ENCODE measurements at regions not wholly inside any gene's neighbourhood (a gene's known extent, or its start where the extent isn't known, plus 50 kb on each side); places are given as distances from the start of the nearest gene placed in this dataset.
"Not testable (repeated sequence)": the region's sequence is repeated elsewhere in the genome, so short reads cannot be mapped to it uniquely, and the experiment has no call there.

DNA sequence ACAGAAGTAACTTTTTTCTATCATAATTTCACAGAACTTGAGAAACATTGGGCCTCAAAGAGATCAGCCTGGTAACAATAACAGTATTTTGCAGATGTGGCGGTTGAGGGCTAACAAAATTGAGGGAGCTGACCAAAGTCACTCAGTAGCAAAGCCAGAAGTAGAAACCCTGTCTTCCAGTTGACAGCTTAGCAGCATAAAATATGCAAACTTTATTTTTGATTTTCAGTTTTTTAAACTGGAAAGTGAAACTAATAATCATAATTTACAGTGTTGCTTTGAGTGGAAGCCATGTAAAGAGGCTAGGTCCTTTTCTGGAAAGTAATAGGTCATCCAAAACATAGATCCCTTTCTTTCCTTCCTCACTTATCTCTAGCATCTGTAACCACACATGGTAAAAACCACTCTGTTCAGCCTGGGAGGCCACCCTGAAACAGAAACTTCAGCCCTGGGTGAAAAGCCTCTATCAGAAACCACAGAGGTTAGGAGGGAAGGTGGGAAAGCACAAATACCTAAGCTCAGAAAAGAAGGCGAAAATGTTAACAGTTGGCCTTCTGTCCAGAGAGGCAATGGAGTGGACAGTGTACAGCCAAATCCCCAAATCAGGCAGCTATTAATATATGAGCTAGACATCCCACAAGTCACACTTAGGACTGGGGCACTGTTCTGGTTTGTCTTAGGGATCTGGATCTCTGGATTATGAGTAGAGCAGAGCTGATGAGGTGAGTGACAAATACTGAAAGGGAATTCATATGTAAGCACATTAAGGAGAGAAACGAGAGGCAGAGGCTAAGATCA is 61.1 kb upstream of the ARSJ start:
- no peak overlapping the region for H3K27ac ChIP-seq

DNA sequence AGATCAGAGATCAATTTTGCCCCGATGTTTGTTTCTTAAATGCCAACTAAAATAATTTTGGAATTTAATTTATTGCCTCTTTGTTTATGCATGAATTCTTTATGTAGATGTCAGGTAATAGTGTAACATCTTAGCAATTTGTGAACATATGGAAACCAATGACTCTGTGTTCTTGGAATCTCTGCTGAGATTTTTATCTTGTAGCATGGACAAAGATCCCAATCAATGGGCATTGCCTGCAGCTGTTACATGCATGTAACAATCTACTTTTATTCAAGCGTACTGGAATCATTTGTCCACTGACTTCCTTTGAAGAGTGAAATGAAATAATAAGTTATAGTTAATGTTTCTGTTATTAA is 61.6 kb upstream of the ARSJ start:
- Histone ChIP-seq H3K27me3 (no peaks in the 10 kb centered on the region), H3K36me3 (no peaks in the 10 kb centered on the region), H3K9me3 (no peaks in the 10 kb centered on the region), H3K4me1 (peaks cover 10% of the 10 kb centered on the region), H3K27ac (no peak overlapping the region), H3K4me3 (no peak overlapping the region)
- ATAC-seq (no peak), DNase-seq (no peak)
- intact Hi-C loops (cut with DNase I), result no loop called here
- TF ChIP-seq, protein P1, sequence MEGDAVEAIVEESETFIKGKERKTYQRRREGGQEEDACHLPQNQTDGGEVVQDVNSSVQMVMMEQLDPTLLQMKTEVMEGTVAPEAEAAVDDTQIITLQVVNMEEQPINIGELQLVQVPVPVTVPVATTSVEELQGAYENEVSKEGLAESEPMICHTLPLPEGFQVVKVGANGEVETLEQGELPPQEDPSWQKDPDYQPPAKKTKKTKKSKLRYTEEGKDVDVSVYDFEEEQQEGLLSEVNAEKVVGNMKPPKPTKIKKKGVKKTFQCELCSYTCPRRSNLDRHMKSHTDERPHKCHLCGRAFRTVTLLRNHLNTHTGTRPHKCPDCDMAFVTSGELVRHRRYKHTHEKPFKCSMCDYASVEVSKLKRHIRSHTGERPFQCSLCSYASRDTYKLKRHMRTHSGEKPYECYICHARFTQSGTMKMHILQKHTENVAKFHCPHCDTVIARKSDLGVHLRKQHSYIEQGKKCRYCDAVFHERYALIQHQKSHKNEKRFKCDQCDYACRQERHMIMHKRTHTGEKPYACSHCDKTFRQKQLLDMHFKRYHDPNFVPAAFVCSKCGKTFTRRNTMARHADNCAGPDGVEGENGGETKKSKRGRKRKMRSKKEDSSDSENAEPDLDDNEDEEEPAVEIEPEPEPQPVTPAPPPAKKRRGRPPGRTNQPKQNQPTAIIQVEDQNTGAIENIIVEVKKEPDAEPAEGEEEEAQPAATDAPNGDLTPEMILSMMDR (IDR thresholded peaks at IDR 0.05), result no peak

More for the DNA sequence above, 61.1 kb upstream of the ARSJ start:
- no peaks in the 10 kb centered on the region for H3K36me3 ChIP-seq
- H3K4me3 ChIP-seq, result no peak overlapping the region
- no peaks in the 10 kb centered on the region for H3K9me3 ChIP-seq
- ATAC-seq (no peak), DNase-seq (no peak)
- peaks cover 10% of the 10 kb centered on the region for H3K4me1 ChIP-seq
- intact Hi-C loops (cut with DNase I), result no loop called here
- TF ChIP-seq, protein P1 (IDR thresholded peaks at IDR 0.05), result no peak
- H3K27me3 ChIP-seq, result no peaks in the 10 kb centered on the region

DNA sequence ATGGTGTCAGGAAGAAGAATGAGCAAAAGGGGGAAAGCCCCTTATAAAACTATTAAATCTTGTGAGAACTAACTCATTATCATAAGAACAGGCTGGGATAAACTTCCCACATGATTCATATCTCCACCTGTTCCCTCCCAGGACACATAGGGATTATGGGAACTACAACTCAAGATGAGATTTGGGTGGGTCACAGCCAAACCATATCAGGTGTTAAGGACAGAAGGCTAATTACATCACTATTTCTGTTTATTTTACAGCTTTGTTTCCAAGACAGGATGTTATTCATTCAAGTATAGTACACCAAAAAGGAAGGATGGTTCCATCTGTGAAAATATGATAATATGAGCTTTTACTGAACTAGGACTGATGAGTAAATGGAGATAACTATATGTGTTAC is 63.7 kb upstream of the ARSJ start:
- Histone ChIP-seq H3K9me3 (no peaks in the 10 kb centered on the region), H3K36me3 (no peaks in the 10 kb centered on the region), H3K4me3 (no peak overlapping the region), H3K27ac (no peak overlapping the region), H3K4me1 (peaks cover 10% of the 10 kb centered on the region), H3K27me3 (no peaks in the 10 kb centered on the region)
- intact Hi-C loops (cut with DNase I), result no loop called here
- DNase-seq, result no peak
- TF ChIP-seq, protein P1 (IDR thresholded peaks at IDR 0.05), result no peak
- ATAC-seq, result no peak

DNA sequence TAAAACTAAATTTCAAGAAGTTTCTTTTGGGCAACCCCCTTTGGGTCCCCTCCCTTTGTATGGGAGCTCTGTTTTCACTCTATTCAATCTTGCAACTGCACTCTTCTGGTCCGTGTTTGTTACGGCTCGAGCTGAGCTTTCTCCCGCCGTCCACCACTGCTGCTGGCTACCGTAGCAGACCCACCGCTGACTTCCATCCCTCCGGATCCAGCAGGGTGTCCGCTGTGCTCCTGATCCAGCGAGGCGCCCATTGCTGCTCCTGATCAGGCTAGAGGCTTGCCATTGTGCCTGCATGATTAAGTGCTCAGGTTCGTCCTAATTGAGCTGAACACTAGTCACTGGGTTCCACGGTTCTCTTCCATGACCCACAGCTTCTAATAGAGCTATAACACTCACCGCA is 64.9 kb upstream of the ARSJ start:
- intact Hi-C loops (cut with DNase I); ATAC-seq; H3K4me3 ChIP-seq; H3K36me3 ChIP-seq; H3K9me3 ChIP-seq; DNase-seq; H3K27ac ChIP-seq; H3K27me3 ChIP-seq; H3K4me1 ChIP-seq: not testable (repeated sequence)

DNA sequence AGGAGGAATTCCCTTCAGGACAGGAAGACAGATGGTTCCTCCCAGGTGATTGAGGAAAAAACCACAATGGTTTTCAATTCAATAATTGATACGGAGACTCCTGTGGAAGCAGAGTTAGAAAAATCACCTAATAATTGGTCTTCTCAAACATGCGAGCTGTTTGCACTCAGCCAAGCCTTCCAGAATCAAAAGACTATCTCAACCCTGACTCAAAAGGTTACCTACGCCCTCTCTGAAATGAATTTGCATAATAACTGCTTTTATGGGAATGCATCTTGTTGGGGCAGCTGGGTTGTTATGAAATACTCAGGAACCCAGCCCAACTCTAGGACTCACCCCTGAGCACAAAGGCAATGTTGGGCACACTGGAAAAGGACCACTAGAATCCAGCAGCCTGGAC is 66.9 kb upstream of the ARSJ start:
- no peak for ATAC-seq
- Histone ChIP-seq H3K4me1 (no peaks in the 10 kb centered on the region), H3K27ac (no peak overlapping the region), H3K27me3 (no peaks in the 10 kb centered on the region), H3K9me3 (no peaks in the 10 kb centered on the region), H3K4me3 (no peak overlapping the region), H3K36me3 (no peaks in the 10 kb centered on the region)
- intact Hi-C loops (cut with DNase I), result no loop called here
- DNase-seq, result no peak
- TF ChIP-seq, protein P1 (IDR thresholded peaks at IDR 0.05), result no peak

DNA sequence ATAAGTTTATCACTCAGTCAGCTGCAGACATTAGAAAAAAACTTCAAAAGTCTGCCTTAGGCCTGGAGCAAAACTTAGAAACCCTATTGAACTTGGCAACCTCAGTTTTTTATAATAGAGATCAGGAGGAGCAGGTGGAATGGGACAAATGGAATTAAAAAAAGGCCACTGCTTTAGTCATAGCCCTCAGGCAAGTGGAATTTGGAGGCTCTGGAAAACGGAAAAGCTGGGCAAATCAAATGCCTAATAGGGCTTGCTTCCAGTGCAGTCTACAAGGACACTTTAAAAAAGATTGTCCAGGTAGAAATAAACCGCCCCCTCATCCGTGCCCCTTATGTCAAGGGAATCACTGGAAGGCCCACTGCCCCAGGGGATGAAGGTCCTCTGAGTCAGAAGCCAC is 68.7 kb upstream of the ARSJ start:
- H3K4me1 ChIP-seq; H3K9me3 ChIP-seq; H3K4me3 ChIP-seq; intact Hi-C loops (cut with DNase I); H3K27ac ChIP-seq; DNase-seq; H3K27me3 ChIP-seq; H3K36me3 ChIP-seq; ATAC-seq: not testable (repeated sequence)

DNA sequence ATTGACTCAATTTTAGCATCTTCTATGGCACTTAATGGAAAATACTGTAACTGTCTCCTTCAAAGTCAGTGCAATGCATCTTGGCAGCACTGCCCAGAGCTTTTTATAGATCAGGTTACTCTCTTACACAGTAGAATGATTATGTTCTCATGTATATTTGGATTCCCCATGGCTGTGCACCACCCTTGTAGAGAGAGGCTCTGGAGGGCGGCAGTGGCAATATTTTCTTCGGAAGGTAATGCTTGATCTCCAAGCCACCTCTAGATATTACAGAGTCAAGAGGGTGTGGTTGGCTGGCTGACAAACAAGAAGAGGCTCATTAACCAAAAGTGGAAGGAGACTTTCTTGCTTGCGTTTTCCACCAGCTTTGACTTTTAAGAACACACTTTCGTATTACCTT is 72.8 kb upstream of the ARSJ start:
- no peaks in the 10 kb centered on the region for H3K4me1 ChIP-seq
- H3K27me3 ChIP-seq, result no peaks in the 10 kb centered on the region
- no peaks in the 10 kb centered on the region for H3K36me3 ChIP-seq
- no peak overlapping the region for H3K27ac ChIP-seq
- TF ChIP-seq, protein P1 (IDR thresholded peaks at IDR 0.05), result no peak
- H3K9me3 ChIP-seq, result no peaks in the 10 kb centered on the region
- peak; percentile 66 for ATAC-seq
- intact Hi-C loops (cut with DNase I), result no loop called here
- no peak for DNase-seq
- H3K4me3 ChIP-seq, result no peak overlapping the region
